H9 (cell line): ENCODE measurements at regions not wholly inside any gene's neighbourhood (a gene's known extent, or its start where the extent isn't known, plus 50 kb on each side); places are given as distances from the start of the nearest gene placed in this dataset.

ENCODE experiments used
- DNase-seq: peaks from one replicate; pipeline ENCODE4 v3.0.0-alpha.2; 2017
- H2AFZ ChIP-seq: one replicate; pipeline ENCODE4 v1.6.1; 2013; ENCODE audit warnings: mild to moderate bottlenecking, low read length, control low read depth, moderate library complexity
- H2AK5ac ChIP-seq: 2 replicates; pipeline ENCODE4 v1.6.1; 2013; ENCODE audit warnings: low read length, control low read depth, mixed read lengths; ENCODE audit not compliant: insufficient read length
- H2BK120ac ChIP-seq: one replicate; pipeline ENCODE4 v1.6.1; 2013; ENCODE audit warnings: low read depth, mild to moderate bottlenecking, low read length, control low read depth, inconsistent platforms; ENCODE audit not compliant: poor library complexity, severe bottlenecking
- H2BK12ac ChIP-seq: 2 replicates; pipeline ENCODE4 v1.6.1; 2013; ENCODE audit warnings: low read length, control low read depth, mixed read lengths, low read depth; ENCODE audit not compliant: insufficient read length
- H2BK15ac ChIP-seq: 2 replicates; pipeline ENCODE4 v1.6.1; 2013; ENCODE audit warnings: low read depth, low read length, control low read depth
- H2BK20ac ChIP-seq: one replicate; pipeline ENCODE4 v1.6.1; 2013; ENCODE audit warnings: low read depth, mild to moderate bottlenecking, low read length, control low read depth, inconsistent platforms; ENCODE audit not compliant: poor library complexity, severe bottlenecking
- H2BK5ac ChIP-seq: 2 replicates; pipeline ENCODE4 v1.6.1; 2013; ENCODE audit warnings: low read length, control low read depth, mixed read lengths; ENCODE audit not compliant: insufficient read length
- H3K14ac ChIP-seq: 2 replicates; pipeline ENCODE4 v1.6.1; 2013; ENCODE audit warnings: low read length, control low read depth; ENCODE audit not compliant: insufficient read depth
- H3K18ac ChIP-seq: 2 replicates; pipeline ENCODE4 v1.6.1; 2013; ENCODE audit warnings: low read depth, mild to moderate bottlenecking, mixed read lengths, low read length, control low read depth; ENCODE audit not compliant: insufficient read length
- H3K23ac ChIP-seq: 2 replicates; pipeline ENCODE4 v1.6.1; 2013; ENCODE audit warnings: low read length, control low read depth, mixed read lengths, low read depth; ENCODE audit not compliant: insufficient read length
- H3K23me2 ChIP-seq: 2 replicates; pipeline ENCODE4 v1.6.1; 2013; ENCODE audit warnings: low read depth, mild to moderate bottlenecking, mixed read lengths, low read length, control low read depth; ENCODE audit not compliant: insufficient read length, poor library complexity, severe bottlenecking
- H3K27ac ChIP-seq: 2 replicates; pipeline ENCODE4 v1.5.1; 2013; ENCODE audit warnings: low read length, control low read depth, mixed read lengths, low read depth; ENCODE audit not compliant: insufficient read length
- H3K27me3 ChIP-seq: 2 replicates; pipeline ENCODE4 v1.6.1; 2013; ENCODE audit warnings: low read length, control low read depth, inconsistent platforms; ENCODE audit not compliant: insufficient read depth
- H3K4ac ChIP-seq: 2 replicates; pipeline ENCODE4 v1.6.1; 2013; ENCODE audit warnings: low read depth, mild to moderate bottlenecking, control low read depth, inconsistent platforms, low read length, moderate library complexity
- H3K4me1 ChIP-seq: 2 replicates; pipeline ENCODE4 v1.6.1; 2013; ENCODE audit warnings: low read length, control low read depth, inconsistent platforms; ENCODE audit not compliant: insufficient read depth
- H3K4me2 ChIP-seq: 2 replicates; pipeline ENCODE4 v1.6.1; 2013; ENCODE audit warnings: low read length, control low read depth, mixed read lengths; ENCODE audit not compliant: insufficient read length, insufficient read depth
- H3K56ac ChIP-seq: 2 replicates; pipeline ENCODE4 v1.6.1; 2013; ENCODE audit warnings: low read depth, mild to moderate bottlenecking, mixed read lengths, low read length, control low read depth; ENCODE audit not compliant: insufficient read length
- H3K79me1 ChIP-seq: 2 replicates; pipeline ENCODE4 v1.6.1; 2013; ENCODE audit warnings: low read depth, mild to moderate bottlenecking, moderate library complexity, low read length, control low read depth, inconsistent platforms; ENCODE audit not compliant: insufficient read depth, poor library complexity, severe bottlenecking
- H3K79me2 ChIP-seq: 2 replicates; pipeline ENCODE4 v1.6.1; 2013; ENCODE audit warnings: low read length, control low read depth, inconsistent platforms; ENCODE audit not compliant: insufficient read depth
- H3K9ac ChIP-seq: 2 replicates; pipeline ENCODE4 v1.6.1; 2013; ENCODE audit warnings: low read length, control low read depth, mixed read lengths; ENCODE audit not compliant: insufficient read length; ENCODE audit errors: extremely low read depth
- H3K9me3 ChIP-seq: one replicate; pipeline ENCODE4 v1.6.1; 2013; ENCODE audit warnings: low read depth, low read length, inconsistent platforms; ENCODE audit not compliant: control insufficient read depth
- H3T11ph ChIP-seq: one replicate; pipeline ENCODE4 v1.6.1; 2013; ENCODE audit warnings: mild to moderate bottlenecking, low read length, control low read depth, inconsistent platforms
- H4K20me1 ChIP-seq: one replicate; pipeline ENCODE4 v1.6.1; 2013; ENCODE audit not compliant: control insufficient read depth, insufficient read length, insufficient read depth
- H4K5ac ChIP-seq: 2 replicates; pipeline ENCODE4 v1.6.1; 2013; ENCODE audit warnings: low read depth, mild to moderate bottlenecking, mixed read lengths, low read length, control low read depth; ENCODE audit not compliant: insufficient read length
- H4K8ac ChIP-seq: replicated peaks from 2 replicates; pipeline ENCODE4 v1.6.1; 2013; ENCODE audit warnings: low read length, control low read depth, mixed read lengths, low read depth; ENCODE audit not compliant: insufficient read length
- H4K91ac ChIP-seq: 2 replicates; pipeline ENCODE4 v1.6.1; 2013; ENCODE audit warnings: low read depth, mild to moderate bottlenecking, moderate library complexity, mixed read lengths, low read length, control low read depth; ENCODE audit not compliant: insufficient read length
- H3K27ac Mint-ChIP-seq, 3 experiments: 2 replicates in 2 of 3; 3 replicates in 1 of 3; pipeline ENCODE4 v1.8.0; 2020 to 2021; ENCODE audit warnings: mixed read lengths in 3 of 3, mild to moderate bottlenecking in 1 of 3, moderate library complexity in 1 of 3
- H3K27me3 Mint-ChIP-seq: 2 replicates; pipeline ENCODE4 v1.8.0; 2021; ENCODE audit warnings: low read depth, mild to moderate bottlenecking, moderate library complexity, mixed read lengths
- H3K36me3 Mint-ChIP-seq, 3 experiments: 2 replicates in 2 of 3; 3 replicates in 1 of 3; pipeline ENCODE4 v1.8.0; 2020 to 2021; ENCODE audit warnings: low read depth in 3 of 3, mixed read lengths in 3 of 3; ENCODE audit not compliant: insufficient read depth in 1 of 3
- H3K4me1 Mint-ChIP-seq, 2 experiments: 2 replicates each; pipeline ENCODE4 v1.8.0; 2020; ENCODE audit warnings: mixed read lengths in 2 of 2
- H3K4me3 Mint-ChIP-seq, 2 experiments: 2 replicates in 1 of 2; 3 replicates in 1 of 2; pipeline ENCODE4 v1.8.0; 2020 to 2021; ENCODE audit warnings: mild to moderate bottlenecking in 2 of 2, mixed read lengths in 2 of 2, moderate library complexity in 1 of 2
- H3K9me3 Mint-ChIP-seq, 2 experiments: 2 replicates in 1 of 2; 3 replicates in 1 of 2; pipeline ENCODE4 v1.8.0; 2020; ENCODE audit warnings: mild to moderate bottlenecking in 2 of 2, mixed read lengths in 2 of 2, moderate library complexity in 1 of 2
- CTCF ChIP-seq: fragments of 200-600 bp; sonication (generic); conservative IDR thresholded peaks from 3 replicates; pipeline ENCODE4 v1.8.0; 2021; ENCODE audit warnings: antibody characterized with exemption, mild to moderate bottlenecking
- WGBS: extraction: QIAGEN DNeasy Blood & Tissue Kit; methylation state at CpG from one replicate; pipeline ENCODE4 v1.1.7; 2013; ENCODE audit warnings: missing lambda C conversion rate, low lambda C conversion rate, mixed read lengths; ENCODE audit not compliant: insufficient read length; ENCODE audit errors: extremely low coverage; 5-methylcytosine and 5-hydroxymethylcytosine counted together

- no peak overlapping the region for H2AK5ac ChIP-seq
- DNase-seq = no peak
- H3K14ac ChIP-seq = no peak overlapping the region
- no peak overlapping the region for H3K18ac ChIP-seq
- H3K9me3 ChIP-seq = no peaks in the 10 kb centered on the region
- no peak overlapping the region for H3K4ac ChIP-seq
- H3K56ac ChIP-seq = no peak overlapping the region
- H3K79me1 ChIP-seq = no peaks in the 10 kb centered on the region
- H3K27ac ChIP-seq = no peak overlapping the region
- H3K4me1 Mint-ChIP-seq = peaks cover 8 to 9% of the 10 kb centered on the region in 2 experiments
- H4K20me1 ChIP-seq = no peaks in the 10 kb centered on the region
- no peaks in the 10 kb centered on the region; a peak in 1 of 5 replicates for H3K9me3 Mint-ChIP-seq
- H3K79me2 ChIP-seq = no peaks in the 10 kb centered on the region
- H3K4me1 ChIP-seq = no peaks in the 10 kb centered on the region; the same call in 1 of the 2 replicates
- H2BK15ac ChIP-seq = no peak overlapping the region
- no peak overlapping the region for H4K8ac ChIP-seq
- no peak overlapping the region for H3K9ac ChIP-seq
- H3K23me2 ChIP-seq = no peaks in the 10 kb centered on the region
- peaks cover 30% of the 10 kb centered on the region for H3K27me3 Mint-ChIP-seq
- TF ChIP-seq CTCF = no peak
- no peaks in the 10 kb centered on the region for H3K36me3 Mint-ChIP-seq
- H3K23ac ChIP-seq = no peak overlapping the region
- H3K4me2 ChIP-seq = no peak overlapping the region
- H2BK12ac ChIP-seq = no peak overlapping the region
- H3T11ph ChIP-seq = no peak overlapping the region
- no peak overlapping the region for H2AFZ ChIP-seq
- H2BK120ac ChIP-seq = no peak overlapping the region
- no peaks in the 10 kb centered on the region for H3K27me3 ChIP-seq
- no peak overlapping the region for H4K91ac ChIP-seq
- no CpG with 5 or more reads among the region's 2 CpGs for WGBS
- H3K4me3 Mint-ChIP-seq = no peak overlapping the region
- no peak overlapping the region for H2BK5ac ChIP-seq
- no peak overlapping the region for H3K27ac Mint-ChIP-seq
- H4K5ac ChIP-seq = no peak overlapping the region
- H2BK20ac ChIP-seq = no peak overlapping the region
Observed at GRCh38 chr10:71081912-71082311, 130.5 kb upstream of the UNC5B start.
